ENCODE measurements at regions not wholly inside any gene's neighbourhood (a gene's known extent, or its start where the extent isn't known, plus 50 kb on each side); places are given as distances from the start of the nearest gene placed in this dataset.

- TF ChIP-seq CTCF (IDR thresholded peaks at IDR 0.05) (no peak), POLR2A (IDR thresholded peaks at IDR 0.05) (no peak), POLR2AphosphoS5 (IDR thresholded peaks at IDR 0.05; ENCODE audit: insufficient read depth in 1 of 2, low read depth in 1 of 2) (no peak)
These were observed 59.3 kb upstream of the BLID start for GRCh38 chr11:122175306-122175705.

All from vagina (tissue), 2 donors.